Pancreas (tissue), 10 donors: ENCODE measurements at regions not wholly inside any gene's neighbourhood (a gene's known extent, or its start where the extent isn't known, plus 50 kb on each side); places are given as distances from the start of the nearest gene placed in this dataset.

ENCODE experiments used
- ATAC-seq, 4 donors: fragments of 200-7000 bp; cut with Tn5 transposase; one replicate each; pipeline versions ENCODE4 v1.8.0 to v1.9.1; 2020; ENCODE audit warnings: mild to moderate bottlenecking in 4 of 4, moderate library complexity in 4 of 4
- DNase-seq, 6 donors: peaks; one replicate each; pipeline ENCODE4 v3.0.0-alpha.2; 2020
- FAIRE-seq: peaks from 2 replicates; lab custom pipeline; 2012; peaks lifted over from hg19 to GRCh38; lab: Jason Lieb, UNC
- H3K27ac ChIP-seq, 4 donors: fragments of 200-600 bp; sonication (generic); 1 replicate in 3 of 4; 2 replicates in 1 of 4; pipeline versions ENCODE4 v1.5.0 to v1.8.0; 2020
- H3K27me3 ChIP-seq, 4 donors: fragments of 200-600 bp; one replicate each; pipeline ENCODE4 v1.8.0; 2021
- H3K36me3 ChIP-seq, 3 donors: fragments of 200-600 bp; sonication (generic) in 1 of 3; one replicate each; pipeline versions ENCODE4 v1.5.0 to v1.8.0; 2020 to 2021
- H3K4me1 ChIP-seq, 3 donors: fragments of 200-600 bp; one replicate each; pipeline ENCODE4 v1.8.0; 2021
- H3K4me3 ChIP-seq, 4 donors: fragments of 200-600 bp; sonication (generic) in 2 of 4; one replicate each; pipeline versions ENCODE4 v1.5.0 to v1.8.0; 2020 to 2021
- H3K9me3 ChIP-seq, 4 donors: fragments of 200-600 bp; one replicate each; pipeline ENCODE4 v1.8.0; 2021
- WGBS, 2 donors: extraction: QIAGEN DNeasy Blood & Tissue Kit; methylation state at CpG; one replicate each; pipeline ENCODE4 v1.1.7; 2013; 5-methylcytosine and 5-hydroxymethylcytosine counted together
- intact Hi-C, 3 donors: fragments of 100-400 bp; cut with DNase I; formaldehyde crosslinking; loops; one replicate each; pipeline versions ENCODE4 v1.11.1 to v1.14.2; 2022
- TF ChIP-seq, protein P1 (sequence below), 4 donors: fragments of 200-600 bp; sonication (generic) in 3 of 4; IDR thresholded peaks; one replicate each; pipeline versions ENCODE4 v1.5.0 to v1.8.0; 2021; ENCODE audit warnings: antibody characterized with exemption in 4 of 4
- donor health status: healthy with polysubstance abuse.
- donor health status: DM: no; HTN: no; CAD: no; lungs with moderate emphysema.
- donor health status: DM: no; HTN: no; CAD: no.
- donor health status: control.
- donor health status: control.
- donor health status: Bipolar disorder and iron deficiency.
- donor health status: DM: yes; HTN: yes; CAD: no.
- donor health status: DM: no; HTN: no; CAD: no.
- donor health status: DM: no; HTN: no; CAD: no.
- donor health status: DM: yes; HTN: yes; CAD: no.

DNA sequence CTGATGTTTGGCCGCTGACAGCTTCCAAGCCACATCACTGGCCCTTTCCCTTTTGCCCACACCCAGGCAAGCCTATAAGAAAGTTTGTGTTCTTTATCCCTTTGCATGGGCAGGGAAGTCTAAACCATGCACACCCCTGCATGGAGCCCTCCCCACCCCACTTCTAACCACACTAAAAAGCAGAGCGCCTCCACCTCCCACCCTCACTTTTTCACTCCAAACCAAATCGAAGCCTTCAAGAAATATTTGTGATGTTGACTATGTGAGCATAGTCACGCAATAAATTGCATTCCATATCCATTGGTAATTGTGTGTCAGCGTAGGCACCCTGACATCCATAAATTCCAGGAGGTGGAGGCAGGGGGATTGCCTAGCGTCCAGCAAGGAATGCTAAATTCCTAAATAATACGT lies 104.4 kb upstream of the LSM14A start:
- no peak overlapping the region for H3K4me3 ChIP-seq
- intact Hi-C loops = no loop called here
- ATAC-seq (peak in 1 of 4 donors; percentile 39), DNase-seq (peak in 1 of 6 donors; percentile 8), FAIRE-seq (no peak)
- TF ChIP-seq, protein P1, sequence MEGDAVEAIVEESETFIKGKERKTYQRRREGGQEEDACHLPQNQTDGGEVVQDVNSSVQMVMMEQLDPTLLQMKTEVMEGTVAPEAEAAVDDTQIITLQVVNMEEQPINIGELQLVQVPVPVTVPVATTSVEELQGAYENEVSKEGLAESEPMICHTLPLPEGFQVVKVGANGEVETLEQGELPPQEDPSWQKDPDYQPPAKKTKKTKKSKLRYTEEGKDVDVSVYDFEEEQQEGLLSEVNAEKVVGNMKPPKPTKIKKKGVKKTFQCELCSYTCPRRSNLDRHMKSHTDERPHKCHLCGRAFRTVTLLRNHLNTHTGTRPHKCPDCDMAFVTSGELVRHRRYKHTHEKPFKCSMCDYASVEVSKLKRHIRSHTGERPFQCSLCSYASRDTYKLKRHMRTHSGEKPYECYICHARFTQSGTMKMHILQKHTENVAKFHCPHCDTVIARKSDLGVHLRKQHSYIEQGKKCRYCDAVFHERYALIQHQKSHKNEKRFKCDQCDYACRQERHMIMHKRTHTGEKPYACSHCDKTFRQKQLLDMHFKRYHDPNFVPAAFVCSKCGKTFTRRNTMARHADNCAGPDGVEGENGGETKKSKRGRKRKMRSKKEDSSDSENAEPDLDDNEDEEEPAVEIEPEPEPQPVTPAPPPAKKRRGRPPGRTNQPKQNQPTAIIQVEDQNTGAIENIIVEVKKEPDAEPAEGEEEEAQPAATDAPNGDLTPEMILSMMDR (IDR thresholded peaks at IDR 0.05) = no peak
- H3K4me1 ChIP-seq = no peaks in the 10 kb centered on the region
- no peaks in the 10 kb centered on the region for H3K27me3 ChIP-seq
- WGBS, 2 donors = 33 to 36% methylated on average over 7 of the region's 7 CpGs
- H3K27ac ChIP-seq = no peak overlapping the region
- no peaks in the 10 kb centered on the region for H3K9me3 ChIP-seq
- H3K36me3 ChIP-seq = no peaks in the 10 kb centered on the region

DNA sequence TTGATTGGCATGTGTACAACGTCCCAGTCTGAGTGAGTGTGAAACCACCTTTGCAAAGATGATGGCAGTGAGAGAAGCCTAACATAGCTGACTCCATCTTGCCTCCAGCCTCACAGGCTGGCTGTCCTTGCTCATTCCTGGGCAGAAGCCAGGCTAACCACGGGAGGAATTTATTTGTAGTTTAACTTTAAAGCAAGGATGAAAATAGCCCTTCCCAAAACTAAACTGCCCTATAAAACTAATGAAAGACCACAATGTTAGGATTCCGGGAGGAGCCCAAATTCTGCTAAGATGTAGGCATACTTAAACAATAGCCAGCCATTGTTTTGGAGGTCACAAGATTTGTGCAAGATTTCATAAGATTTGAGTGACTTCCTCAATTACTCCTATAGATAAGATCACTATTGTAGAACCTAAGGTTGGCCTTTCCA lies 96.6 kb upstream of the LSM14A start:
- no peak overlapping the region for H3K27ac ChIP-seq

DNA sequence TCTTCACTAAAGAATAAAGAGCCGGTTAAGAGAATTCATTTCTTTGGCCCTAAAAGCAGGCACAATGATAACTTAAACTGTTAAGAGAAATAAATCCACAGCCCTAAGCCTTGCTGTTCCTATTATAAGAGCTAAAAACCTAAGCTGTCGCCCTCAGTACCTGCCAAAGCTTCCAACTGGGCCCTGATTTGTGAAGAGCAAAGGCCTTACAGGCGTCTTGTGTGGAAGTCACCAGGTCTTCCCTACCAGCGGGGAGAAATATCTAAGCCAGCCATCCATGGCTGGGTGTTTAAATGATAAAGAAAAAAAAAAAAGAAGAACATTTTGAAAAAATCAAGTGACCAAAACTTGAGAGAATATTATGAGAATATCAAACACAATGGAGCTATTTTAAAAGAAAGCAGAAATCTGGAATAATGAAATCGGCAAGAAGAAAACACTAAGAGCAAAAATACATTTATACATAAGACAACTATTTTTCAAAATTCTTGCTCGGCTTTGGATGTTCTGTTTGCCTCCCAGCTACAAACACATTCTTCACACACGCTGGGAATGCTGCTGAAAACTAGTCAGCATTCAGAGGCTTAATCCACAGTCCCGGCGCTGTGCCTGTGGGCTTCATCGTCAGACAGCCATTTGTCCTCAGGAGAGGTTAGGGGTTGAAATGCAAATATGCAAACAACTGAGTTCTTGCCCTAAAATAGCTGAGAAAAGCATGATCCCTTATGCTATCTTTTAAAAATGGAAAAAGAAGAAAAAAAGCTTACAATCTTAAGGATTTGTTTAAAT lies 89.8 kb upstream of the LSM14A start:
- DNase-seq = no peak
- ATAC-seq = no peak
- intact Hi-C loops = no loop called here
- Histone ChIP-seq H3K36me3 (no peaks in the 10 kb centered on the region), H3K9me3 (no peaks in the 10 kb centered on the region), H3K4me3 (no peak overlapping the region), H3K27ac (no peak overlapping the region), H3K4me1 (no peaks in the 10 kb centered on the region), H3K27me3 (no peaks in the 10 kb centered on the region)
- 59 to 69% methylated on average over 10 of the region's 10 CpGs for WGBS, 2 donors
- TF ChIP-seq, protein P1 (IDR thresholded peaks at IDR 0.05) = no peak
- no peak for FAIRE-seq

More for the DNA sequence above, 96.6 kb upstream of the LSM14A start:
- FAIRE-seq = no peak
- intact Hi-C loops = no loop called here
- DNase-seq = no peak
- no peak for ATAC-seq
- no peaks in the 10 kb centered on the region for H3K27me3 ChIP-seq
- H3K36me3 ChIP-seq = no peaks in the 10 kb centered on the region
- TF ChIP-seq, protein P1 (IDR thresholded peaks at IDR 0.05) = no peak
- no peaks in the 10 kb centered on the region for H3K4me1 ChIP-seq
- H3K9me3 ChIP-seq = no peaks in the 10 kb centered on the region
- 34 to 39% methylated on average over 3 of the region's 3 CpGs for WGBS, 2 donors
- no peak overlapping the region for H3K4me3 ChIP-seq

DNA sequence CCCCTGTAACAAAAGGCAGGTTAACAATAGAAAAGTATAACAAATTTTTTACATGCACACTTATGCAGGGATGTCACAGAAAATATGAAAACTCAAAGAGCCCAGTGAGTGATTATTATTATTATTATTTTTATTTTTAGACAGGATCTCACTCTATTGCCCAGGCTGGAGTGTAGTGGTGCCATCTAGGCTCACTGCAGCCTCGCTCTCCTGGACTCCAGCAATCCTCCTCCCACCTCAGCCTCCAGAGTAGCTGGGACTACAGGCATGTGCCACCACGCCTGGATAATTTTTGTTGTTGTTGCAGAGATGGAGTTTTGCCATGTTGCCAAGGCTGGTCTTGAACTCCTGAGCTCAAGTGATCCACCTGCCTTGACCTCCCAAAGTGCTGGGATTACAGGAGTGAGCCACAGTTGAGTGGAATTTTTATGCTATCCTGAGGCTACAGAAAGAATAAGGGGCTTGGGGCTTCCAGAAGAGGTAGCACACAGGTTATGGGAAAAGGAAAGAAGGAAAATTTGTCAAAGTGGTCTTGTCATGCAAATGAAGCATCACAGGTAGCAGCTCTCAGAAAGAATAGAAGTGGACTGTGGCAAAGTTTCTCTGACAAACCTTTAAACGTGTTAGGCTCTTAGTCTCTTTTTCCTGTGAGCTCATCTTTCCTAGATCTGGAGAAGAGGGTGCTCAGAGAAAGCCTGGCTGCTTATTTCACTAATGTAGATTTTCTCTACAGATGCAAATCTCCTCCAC lies 87.7 kb upstream of the LSM14A start:
- no peaks in the 10 kb centered on the region for H3K4me1 ChIP-seq
- no peaks in the 10 kb centered on the region for H3K9me3 ChIP-seq
- DNase-seq = no peak
- no peak overlapping the region for H3K27ac ChIP-seq
- 47 to 53% methylated on average over 3 of the region's 3 CpGs for WGBS, 2 donors
- intact Hi-C loops = no loop called here
- H3K36me3 ChIP-seq = no peaks in the 10 kb centered on the region
- ATAC-seq = no peak
- H3K4me3 ChIP-seq = no peak overlapping the region
- TF ChIP-seq, protein P1 (IDR thresholded peaks at IDR 0.05) = no peak
- no peak for FAIRE-seq
- H3K27me3 ChIP-seq = no peaks in the 10 kb centered on the region
